ENCODE measurements at regions not wholly inside any gene's neighbourhood (a gene's known extent, or its start where the extent isn't known, plus 50 kb on each side); places are given as distances from the start of the nearest gene placed in this dataset.

GRCh38 chr4:101643186-101643837 lies 147.2 kb upstream of the BANK1 start:
- Histone ChIP-seq H3K4me3 (no peak overlapping the region), H3K27ac (ENCODE audit: control insufficient read depth, insufficient read depth) (no peak overlapping the region), H3K27me3 (replicated peaks in 1 of 2; ENCODE audit: control insufficient read depth in 2 of 2, insufficient read depth in 2 of 2, low read length in 1 of 2) (no peaks in the 10 kb centered on the region), H2AFZ (ENCODE audit: control insufficient read depth, low read depth, low read length) (no peak overlapping the region), H3K4me2 (ENCODE audit: control insufficient read depth, insufficient read depth) (no peak overlapping the region), H3K9me3 (replicated peaks; ENCODE audit: control insufficient read depth, insufficient read depth, low read length) (no peaks in the 10 kb centered on the region), H3K36me3 (ENCODE audit: control insufficient read depth in 2 of 2, insufficient read depth in 2 of 2, low read length in 1 of 2) (no peaks in the 10 kb centered on the region), H3K4me1 (ENCODE audit: control insufficient read depth, insufficient read depth, low read length) (no peaks in the 10 kb centered on the region), H3K79me2 (ENCODE audit: control insufficient read depth, insufficient read depth, low read length) (no peaks in the 10 kb centered on the region), H4K20me1 (ENCODE audit: control insufficient read depth, insufficient read depth) (no peaks in the 10 kb centered on the region), H3K9ac (ENCODE audit: control insufficient read depth, insufficient read depth, low read length) (no peak overlapping the region)
- no peak for TF ChIP-seq ZNF274 (IDR thresholded peaks at IDR 0.05; ENCODE audit: insufficient read depth, insufficient read length)
- TF ChIP-seq LARP7 (IDR thresholded peaks at IDR 0.05) = no peak
- TF ChIP-seq ZNF592 (IDR thresholded peaks at IDR 0.05) = no peak
- no peak for TF ChIP-seq YY1 (IDR thresholded peaks at IDR 0.05; ENCODE audit: low read depth, low read length)
- TF ChIP-seq GABPA (IDR thresholded peaks at IDR 0.05; ENCODE audit: low read depth) = no peak
- no peak for TF ChIP-seq ETV6 (conservative IDR thresholded peaks at IDR 0.05 in 1 of 2, IDR thresholded peaks at IDR 0.05 in 1 of 2; ENCODE audit: borderline replicate concordance in 1 of 2, low read depth in 1 of 2)
- no peak for TF ChIP-seq MYC (IDR thresholded peaks at IDR 0.05; ENCODE audit: insufficient read depth, insufficient read length, insufficient replicate concordance, low read length, severe bottlenecking)
- TF ChIP-seq SIN3A (IDR thresholded peaks at IDR 0.05; ENCODE audit: low read depth, low read length) = no peak
- no peak for TF ChIP-seq RB1 (IDR thresholded peaks at IDR 0.05; ENCODE audit: borderline replicate concordance)
- no peak for TF ChIP-seq SMAD1 (IDR thresholded peaks at IDR 0.05; ENCODE audit: low read depth, partially characterized antibody)
- no peak for TF ChIP-seq ZNF687 (IDR thresholded peaks at IDR 0.05)
- SMC1A ChIA-PET (ENCODE audit: uncharacterized antibody, unreplicated experiment) = no interaction called here
- RAD21 ChIA-PET (ENCODE audit: unreplicated experiment) = interaction anchor here (0.6 kb wide), 1 partner anchor 246 kb away, joined by 3 read pairs; no protein-coding TSS in a partner anchor
- intact Hi-C loops (cut with micrococcal nuclease; ENCODE audit: unreplicated experiment) = no loop called here
- POLR2A ChIA-PET = no interaction called here
- no peak for FAIRE-seq
- no TSS peak for BruUV-seq (replicated peaks)
- CTCF ChIA-PET = no interaction called here
- no peak for ATAC-seq
- in situ Hi-C loops (cut with MboI) = no loop called here
- WGBS (ENCODE audit: insufficient coverage, insufficient replicate concordance, low lambda C conversion rate, missing lambda C conversion rate) = 40% methylated on average over 2 of the region's 2 CpGs
- DNase-seq (ENCODE audit: low read depth, low spot score) = no peak
